Thymus (tissue), 11 donors: ENCODE measurements at regions not wholly inside any gene's neighbourhood (a gene's known extent, or its start where the extent isn't known, plus 50 kb on each side); places are given as distances from the start of the nearest gene placed in this dataset.
"Not testable (repeated sequence)": the region's sequence is repeated elsewhere in the genome, so short reads cannot be mapped to it uniquely, and the experiment has no call there.

Experiments
- DNase-seq, 9 donors: peaks; one replicate each; pipeline ENCODE4 v3.0.0-alpha.2; 2013; ENCODE audit warnings: low spot score in 9 of 9, low read depth in 6 of 9, missing footprints in 1 of 9
- H3K27ac ChIP-seq, 2 donors: one replicate each; pipeline ENCODE4 v1.5.1; 2013; ENCODE audit warnings: control low read depth in 1 of 2, low read depth in 1 of 2, low read length in 1 of 2, mild to moderate bottlenecking in 1 of 2, moderate library complexity in 1 of 2
- H3K27me3 ChIP-seq, 2 donors: one replicate each; pipeline ENCODE4 v1.5.1; 2013; ENCODE audit warnings: low read length in 1 of 2; ENCODE audit not compliant: control insufficient read depth in 2 of 2, insufficient read depth in 1 of 2
- H3K36me3 ChIP-seq, 2 donors: one replicate each; pipeline ENCODE4 v1.5.1; 2013; ENCODE audit warnings: low read length in 1 of 2, mild to moderate bottlenecking in 1 of 2, moderate library complexity in 1 of 2; ENCODE audit not compliant: control insufficient read depth in 2 of 2, insufficient read depth in 2 of 2
- H3K4me1 ChIP-seq, 2 donors: one replicate each; pipeline ENCODE4 v1.5.1; 2013; ENCODE audit warnings: low read length in 2 of 2; ENCODE audit not compliant: control insufficient read depth in 2 of 2, insufficient read depth in 2 of 2
- H3K4me3 ChIP-seq, 2 donors: one replicate each; pipeline ENCODE4 v1.5.1; 2013; ENCODE audit warnings: low read length in 2 of 2, control low read depth in 1 of 2, mild to moderate bottlenecking in 1 of 2
- H3K9me3 ChIP-seq, 2 donors: one replicate each; pipeline ENCODE4 v1.5.1; 2013; ENCODE audit warnings: low read length in 1 of 2, mild to moderate bottlenecking in 1 of 2; ENCODE audit not compliant: control insufficient read depth in 2 of 2, insufficient read depth in 1 of 2
- WGBS: extraction: QIAGEN DNeasy Blood & Tissue Kit; methylation state at CpG from one replicate; pipeline ENCODE4 v1.1.7; 2013; 5-methylcytosine and 5-hydroxymethylcytosine counted together
- donor health status: healthy.

DNA sequence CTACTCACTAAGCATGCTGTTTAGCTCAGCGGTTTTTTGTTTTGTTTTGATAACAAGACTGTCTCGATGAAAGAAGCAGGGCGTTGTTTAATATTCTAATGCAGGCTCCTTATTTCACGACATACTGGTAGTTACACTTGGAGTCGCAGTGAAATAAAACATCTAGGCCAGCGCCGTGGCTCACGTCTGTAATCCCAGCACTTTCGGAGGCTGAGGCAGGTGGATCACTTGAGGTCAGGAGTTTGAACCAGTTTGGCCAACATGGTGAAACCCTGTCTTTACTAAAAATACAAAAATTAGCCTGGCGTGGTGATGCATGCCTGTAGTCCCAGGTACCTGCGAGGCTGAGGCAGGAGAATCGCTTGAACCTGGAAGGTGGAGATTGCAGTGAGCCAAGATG lies 145.8 kb downstream of the MYCN start:
- 98% methylated on average over 12 of the region's 12 CpGs for WGBS

DNA sequence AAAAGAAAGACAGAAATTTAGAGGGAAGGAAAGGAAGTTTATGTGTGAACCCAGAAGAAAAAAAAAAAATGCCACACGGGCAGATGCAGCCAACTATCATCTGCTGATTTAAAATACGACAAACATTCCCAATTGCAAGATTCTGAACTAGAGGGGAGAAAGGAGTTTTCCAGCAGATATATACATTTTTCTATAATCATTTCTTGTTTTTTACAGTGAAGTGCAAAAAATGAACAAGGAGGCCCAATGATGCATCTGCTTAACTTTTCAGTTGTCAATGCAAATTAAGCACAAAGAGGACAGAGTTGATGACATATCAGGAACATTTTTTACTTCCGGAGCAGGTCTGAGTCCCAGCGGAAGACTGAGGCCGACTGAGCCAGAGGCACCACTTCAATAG lies 144.7 kb downstream of the MYCN start:
- Histone ChIP-seq H3K4me1 (no peaks in the 10 kb centered on the region), H3K4me3 (no peak overlapping the region), H3K27ac (no peak overlapping the region), H3K36me3 (no peaks in the 10 kb centered on the region), H3K9me3 (no peaks in the 10 kb centered on the region), H3K27me3 (no peaks in the 10 kb centered on the region)
- no peak for DNase-seq
- WGBS: 97% methylated on average over 5 of the region's 5 CpGs

More for the DNA sequence above, 145.8 kb downstream of the MYCN start:
- not testable (repeated sequence) for H3K36me3 ChIP-seq, H3K27ac ChIP-seq, H3K27me3 ChIP-seq, H3K4me1 ChIP-seq, DNase-seq, H3K4me3 ChIP-seq, H3K9me3 ChIP-seq

DNA sequence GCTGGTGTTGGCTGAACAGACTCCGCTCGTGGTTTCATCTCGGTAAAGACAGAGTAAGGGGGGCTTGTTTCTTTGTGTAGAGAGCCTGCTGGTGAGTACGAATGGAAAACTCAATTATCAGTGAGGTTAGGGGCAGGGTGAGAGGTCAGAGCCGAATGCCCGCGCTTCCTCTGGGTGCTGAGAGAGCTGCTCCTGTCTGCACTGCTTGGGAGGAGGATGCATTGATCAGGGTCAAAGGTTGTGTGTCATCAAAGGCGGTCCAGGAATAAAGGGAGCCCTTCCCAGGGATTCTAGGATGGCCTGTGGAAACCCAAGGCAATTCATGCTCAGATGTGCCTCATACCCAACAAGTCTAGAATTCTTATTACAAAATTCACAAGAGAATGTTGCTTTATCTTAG lies 143.9 kb downstream of the MYCN start:
- no peaks in the 10 kb centered on the region for H3K27me3 ChIP-seq
- WGBS: 95% methylated on average over 8 of the region's 8 CpGs
- H3K36me3 ChIP-seq: no peaks in the 10 kb centered on the region
- no peaks in the 10 kb centered on the region for H3K4me1 ChIP-seq
- H3K27ac ChIP-seq: no peak overlapping the region
- DNase-seq: no peak
- no peak overlapping the region for H3K4me3 ChIP-seq
- no peaks in the 10 kb centered on the region for H3K9me3 ChIP-seq

GRCh38 chr2:16082276-16082675 lies 141.9 kb downstream of the MYCN start:
- Histone ChIP-seq H3K27ac (no peak overlapping the region), H3K9me3 (no peaks in the 10 kb centered on the region), H3K36me3 (no peaks in the 10 kb centered on the region), H3K4me3 (no peak overlapping the region), H3K4me1 (no peaks in the 10 kb centered on the region), H3K27me3 (no peaks in the 10 kb centered on the region)
- 96% methylated on average over 1 of the region's 1 CpG for WGBS
- DNase-seq: no peak

GRCh38 chr2:16081316-16082200 lies 141.2 kb downstream of the MYCN start:
- no peak overlapping the region for H3K4me3 ChIP-seq
- no peaks in the 10 kb centered on the region for H3K9me3 ChIP-seq
- no peak for DNase-seq
- no peaks in the 10 kb centered on the region for H3K36me3 ChIP-seq
- H3K4me1 ChIP-seq: no peaks in the 10 kb centered on the region
- 85% methylated on average over 7 of the region's 7 CpGs for WGBS
- no peaks in the 10 kb centered on the region for H3K27me3 ChIP-seq
- no peak overlapping the region for H3K27ac ChIP-seq

DNA sequence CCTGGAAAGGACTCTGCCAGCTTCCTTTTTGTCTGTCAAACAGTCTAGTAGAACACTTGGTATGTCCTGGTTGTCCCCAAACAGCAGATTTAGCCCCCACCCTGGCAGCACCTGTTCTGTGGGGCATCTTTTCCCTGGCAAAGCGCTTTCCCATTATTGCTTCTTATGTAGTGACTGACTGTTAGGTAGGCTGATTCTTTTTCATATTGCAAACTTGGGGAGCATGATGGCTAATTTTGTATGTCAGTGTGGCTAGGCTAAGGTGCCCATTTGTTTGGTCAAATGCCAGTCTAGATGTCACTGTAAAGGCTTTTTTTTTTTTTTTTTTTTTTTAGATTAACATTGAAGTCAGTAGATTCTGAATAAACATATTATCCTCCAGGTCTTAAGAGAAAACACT lies 140.2 kb downstream of the MYCN start:
- H3K4me1 ChIP-seq: no peaks in the 10 kb centered on the region
- 96% methylated on average over 1 of the region's 1 CpG for WGBS
- no peak overlapping the region for H3K27ac ChIP-seq
- no peak overlapping the region for H3K4me3 ChIP-seq
- H3K36me3 ChIP-seq: no peaks in the 10 kb centered on the region
- no peak for DNase-seq
- no peaks in the 10 kb centered on the region for H3K9me3 ChIP-seq
- H3K27me3 ChIP-seq: no peaks in the 10 kb centered on the region

- Histone ChIP-seq H3K36me3 (no peaks in the 10 kb centered on the region), H3K27ac (no peak overlapping the region), H3K4me3 (no peak overlapping the region), H3K4me1 (no peaks in the 10 kb centered on the region), H3K27me3 (no peaks in the 10 kb centered on the region), H3K9me3 (no peaks in the 10 kb centered on the region)
- 65% methylated on average over 4 of the region's 4 CpGs for WGBS
- no peak for DNase-seq
Observed at GRCh38 chr2:16080071-16080470, 139.7 kb downstream of the MYCN start.

DNA sequence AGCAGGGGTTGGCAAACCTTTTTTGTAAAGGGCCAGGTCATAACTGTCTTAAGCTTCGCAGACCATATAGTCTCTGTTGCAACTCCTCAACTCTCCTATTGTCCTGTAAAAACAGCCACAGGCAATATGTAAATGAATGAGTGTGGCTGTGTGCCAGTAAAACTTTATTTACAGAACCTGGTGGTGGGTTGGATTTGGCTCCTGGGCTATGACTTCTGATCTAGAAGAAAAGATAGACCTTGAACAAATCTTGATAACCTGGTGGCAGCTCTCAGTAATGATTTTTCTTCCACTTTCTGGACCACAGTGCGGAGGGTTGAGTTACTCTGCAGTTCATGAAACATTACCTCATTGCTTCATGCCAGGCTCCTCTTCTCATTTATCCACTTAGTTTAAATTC lies 139.3 kb downstream of the MYCN start:
- no peak for DNase-seq
- no peak overlapping the region for H3K27ac ChIP-seq
- no peaks in the 10 kb centered on the region for H3K4me1 ChIP-seq
- H3K36me3 ChIP-seq: no peaks in the 10 kb centered on the region
- H3K27me3 ChIP-seq: no peaks in the 10 kb centered on the region
- no peak overlapping the region for H3K4me3 ChIP-seq
- WGBS: 97% methylated on average over 2 of the region's 2 CpGs
- H3K9me3 ChIP-seq: no peaks in the 10 kb centered on the region

GRCh38 chr2:16077601-16078000 lies 137.3 kb downstream of the MYCN start:
- no peaks in the 10 kb centered on the region for H3K4me1 ChIP-seq
- 96% methylated on average over 3 of the region's 3 CpGs for WGBS

More at GRCh38 chr2:16077601-16078000, 137.3 kb downstream of the MYCN start:
- Histone ChIP-seq H3K4me3 (no peak overlapping the region), H3K36me3 (no peaks in the 10 kb centered on the region), H3K27ac (no peak overlapping the region), H3K27me3 (no peaks in the 10 kb centered on the region), H3K9me3 (no peaks in the 10 kb centered on the region)
- DNase-seq: no peak
